ENCODE measurements at regions not wholly inside any gene's neighbourhood (a gene's known extent, or its start where the extent isn't known, plus 50 kb on each side); places are given as distances from the start of the nearest gene placed in this dataset.

DNA sequence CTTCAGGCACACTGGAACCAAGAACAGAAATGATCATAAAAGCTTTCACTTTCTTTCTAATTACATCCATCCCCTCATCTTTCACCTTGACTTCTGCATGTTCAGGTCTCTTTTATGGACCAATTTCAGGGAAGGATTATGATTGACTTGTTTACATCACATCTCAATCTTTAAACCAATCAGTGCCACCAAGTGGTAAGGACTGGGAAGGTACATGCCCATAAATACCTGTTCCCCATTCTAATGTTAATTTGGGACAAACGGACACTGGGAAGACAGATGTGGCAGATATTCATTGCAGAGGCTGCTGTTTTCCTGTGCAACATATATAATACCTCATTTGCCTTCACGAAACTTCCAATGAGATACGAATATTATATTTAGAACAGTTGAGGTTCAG is 978.1 kb downstream of the GALC start:
- no peak overlapping the region for H3K27ac ChIP-seq
- TF ChIP-seq POLR2A (IDR thresholded peaks at IDR 0.05) = no peak
- TF ChIP-seq, protein P1, sequence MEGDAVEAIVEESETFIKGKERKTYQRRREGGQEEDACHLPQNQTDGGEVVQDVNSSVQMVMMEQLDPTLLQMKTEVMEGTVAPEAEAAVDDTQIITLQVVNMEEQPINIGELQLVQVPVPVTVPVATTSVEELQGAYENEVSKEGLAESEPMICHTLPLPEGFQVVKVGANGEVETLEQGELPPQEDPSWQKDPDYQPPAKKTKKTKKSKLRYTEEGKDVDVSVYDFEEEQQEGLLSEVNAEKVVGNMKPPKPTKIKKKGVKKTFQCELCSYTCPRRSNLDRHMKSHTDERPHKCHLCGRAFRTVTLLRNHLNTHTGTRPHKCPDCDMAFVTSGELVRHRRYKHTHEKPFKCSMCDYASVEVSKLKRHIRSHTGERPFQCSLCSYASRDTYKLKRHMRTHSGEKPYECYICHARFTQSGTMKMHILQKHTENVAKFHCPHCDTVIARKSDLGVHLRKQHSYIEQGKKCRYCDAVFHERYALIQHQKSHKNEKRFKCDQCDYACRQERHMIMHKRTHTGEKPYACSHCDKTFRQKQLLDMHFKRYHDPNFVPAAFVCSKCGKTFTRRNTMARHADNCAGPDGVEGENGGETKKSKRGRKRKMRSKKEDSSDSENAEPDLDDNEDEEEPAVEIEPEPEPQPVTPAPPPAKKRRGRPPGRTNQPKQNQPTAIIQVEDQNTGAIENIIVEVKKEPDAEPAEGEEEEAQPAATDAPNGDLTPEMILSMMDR (IDR thresholded peaks at IDR 0.05) = no peak
- no peaks in the 10 kb centered on the region for H3K9me3 ChIP-seq (replicated peaks in 1 of 3)
- no peak for DNase-seq
- peaks cover 0 to 5% of the 10 kb centered on the region in 2 donors for H3K4me1 ChIP-seq (replicated peaks in 1 of 2)
- 66 to 82% (median 74%) methylated on average over 3 of the region's 3 CpGs for WGBS, 4 donors
- H3K4me3 ChIP-seq = no peak overlapping the region
- H3K27me3 ChIP-seq = no peaks in the 10 kb centered on the region
- intact Hi-C loops (cut with DNase I) = no loop called here
- H3K36me3 ChIP-seq (replicated peaks in 1 of 2) = no peaks in the 10 kb centered on the region

DNA sequence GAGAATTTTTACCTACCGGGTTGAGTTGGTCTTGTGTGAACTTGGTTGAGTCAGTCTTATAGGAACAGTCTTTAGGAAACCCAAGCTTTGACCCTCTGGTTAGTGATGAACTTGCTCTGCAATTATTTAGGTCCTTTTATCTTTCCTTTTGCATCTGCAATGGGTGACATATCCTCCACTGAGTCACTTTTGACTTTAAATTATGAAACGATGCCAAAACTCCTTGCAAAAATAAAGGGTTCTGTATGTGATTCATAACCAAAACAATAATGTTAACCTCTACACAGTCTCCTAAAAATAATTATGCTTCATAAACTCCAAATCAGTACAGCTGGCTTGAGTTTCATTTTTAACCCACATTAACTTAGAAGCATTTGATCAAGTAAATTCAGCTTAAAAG is 979.4 kb downstream of the GALC start:
- no peak for DNase-seq
- H3K4me1 ChIP-seq (replicated peaks in 1 of 2) = peaks cover 0 to 5% of the 10 kb centered on the region in 2 donors
- no peak overlapping the region for H3K27ac ChIP-seq
- H3K27me3 ChIP-seq = no peaks in the 10 kb centered on the region
- no peak for TF ChIP-seq POLR2A (IDR thresholded peaks at IDR 0.05)
- TF ChIP-seq, protein P1 (IDR thresholded peaks at IDR 0.05) = no peak
- intact Hi-C loops (cut with DNase I) = no loop called here
- H3K4me3 ChIP-seq = no peak overlapping the region
- 48 to 68% (median 54%) methylated on average over 2 of the region's 2 CpGs for WGBS, 4 donors
- H3K9me3 ChIP-seq (replicated peaks in 1 of 3) = no peaks in the 10 kb centered on the region
- no peaks in the 10 kb centered on the region for H3K36me3 ChIP-seq (replicated peaks in 1 of 2)

DNA sequence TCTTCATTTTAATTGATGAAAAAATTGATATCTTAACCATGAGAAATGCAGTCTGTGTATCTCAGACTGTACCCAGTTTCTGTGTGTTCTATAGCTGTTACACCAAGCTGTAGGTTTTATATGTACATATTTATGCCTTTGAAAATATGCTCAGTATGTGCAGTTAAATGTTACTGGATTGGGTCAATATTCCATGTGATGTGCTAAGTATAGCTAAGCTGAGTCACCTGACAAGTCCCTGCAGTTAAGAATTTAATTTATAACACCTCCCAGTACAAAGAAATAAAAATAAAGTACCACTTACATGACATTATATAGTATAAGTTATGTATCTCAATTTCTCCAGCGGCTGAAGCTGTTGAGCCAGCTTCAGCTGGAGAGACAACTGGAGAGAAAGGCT is 984.0 kb downstream of the GALC start:
- Histone ChIP-seq H3K4me3 (no peak overlapping the region), H3K27ac (no peak overlapping the region), H3K4me1 (replicated peaks in 1 of 2) (peaks cover 0 to 5% of the 10 kb centered on the region in 2 donors), H3K9me3 (replicated peaks in 1 of 3) (no peaks in the 10 kb centered on the region), H3K36me3 (replicated peaks in 1 of 2) (no peaks in the 10 kb centered on the region), H3K27me3 (no peaks in the 10 kb centered on the region)
- TF ChIP-seq POLR2A (IDR thresholded peaks at IDR 0.05) = no peak
- TF ChIP-seq, protein P1 (IDR thresholded peaks at IDR 0.05) = no peak
- DNase-seq = no peak
- WGBS, 4 donors = 82 to 97% (median 85%) methylated on average over 1 of the region's 1 CpG
- intact Hi-C loops (cut with DNase I) = no loop called here

DNA sequence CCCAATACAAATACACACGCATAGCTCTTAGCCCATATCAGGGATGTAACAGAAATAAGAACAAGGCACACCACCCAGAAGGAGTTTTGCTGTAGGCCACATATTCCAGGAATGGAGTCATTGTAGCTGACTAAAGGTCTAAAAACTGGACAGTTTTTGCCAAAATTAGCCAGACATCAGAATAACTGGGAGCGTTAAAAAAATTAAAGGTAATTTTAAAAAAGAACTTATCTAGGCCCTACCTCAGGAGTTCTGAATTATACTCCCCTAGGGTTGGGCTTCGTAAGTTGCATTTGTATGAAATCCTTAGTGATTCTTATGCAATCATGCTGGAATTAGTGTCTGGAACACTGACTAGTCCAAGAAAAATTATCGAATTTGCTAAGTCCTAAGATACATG is 987.7 kb downstream of the GALC start:
- Histone ChIP-seq H3K4me1 (replicated peaks in 1 of 2) (no peaks in the 10 kb centered on the region), H3K27me3 (no peaks in the 10 kb centered on the region), H3K27ac (no peak overlapping the region), H3K36me3 (replicated peaks in 1 of 2) (no peaks in the 10 kb centered on the region), H3K9me3 (replicated peaks in 1 of 3) (no peaks in the 10 kb centered on the region), H3K4me3 (no peak overlapping the region)
- TF ChIP-seq, protein P1 (IDR thresholded peaks at IDR 0.05) = no peak
- no peak for TF ChIP-seq POLR2A (IDR thresholded peaks at IDR 0.05)
- intact Hi-C loops (cut with DNase I) = no loop called here
- no peak for DNase-seq
- WGBS, 4 donors = 52 to 57% (median 56%) methylated on average over 4 of the region's 4 CpGs

All from adrenal gland (tissue), 9 donors.